KMS-11 (cell line): ENCODE measurements at regions not wholly inside any gene's neighbourhood (a gene's known extent, or its start where the extent isn't known, plus 50 kb on each side); places are given as distances from the start of the nearest gene placed in this dataset.

Experiments
- H2AFZ ChIP-seq: fragments of 200-600 bp; sonication (generic); 2 replicates; pipeline ENCODE4 v1.6.1; 2016; ENCODE audit warnings: antibody characterized with exemption, mixed run types, low read depth
- H3K27ac ChIP-seq: fragments of 200-600 bp; sonication (generic); 2 replicates; pipeline ENCODE4 v1.6.1; 2016; ENCODE audit warnings: mild to moderate bottlenecking, mixed run types
- H3K27me3 ChIP-seq: fragments of 200-600 bp; sonication (generic); 2 replicates; pipeline ENCODE4 v1.6.1; 2017; ENCODE audit warnings: mild to moderate bottlenecking, low read depth, mixed run types, moderate library complexity; ENCODE audit not compliant: insufficient read depth
- H3K36me3 ChIP-seq: fragments of 200-600 bp; sonication (generic); 2 replicates; pipeline ENCODE4 v1.6.1; 2017; ENCODE audit warnings: mild to moderate bottlenecking, mixed run types; ENCODE audit not compliant: insufficient read depth
- H3K4me1 ChIP-seq: fragments of 200-600 bp; sonication (generic); 2 replicates; pipeline ENCODE4 v1.6.1; 2016; ENCODE audit warnings: mild to moderate bottlenecking, low read depth, mixed run types; ENCODE audit not compliant: poor library complexity, severe bottlenecking
- H3K4me2 ChIP-seq: fragments of 200-600 bp; sonication (generic); 2 replicates; pipeline ENCODE4 v1.7.0; 2016; ENCODE audit warnings: mild to moderate bottlenecking, mixed run types
- H3K4me3 ChIP-seq: fragments of 200-600 bp; sonication (generic); IDR thresholded peaks from 2 replicates; pipeline ENCODE4 v1.6.1; 2017; ENCODE audit warnings: low read depth, low read length, mixed read lengths; ENCODE audit not compliant: insufficient read depth
- H3K79me2 ChIP-seq: fragments of 200-600 bp; sonication (generic); 2 replicates; pipeline ENCODE4 v1.6.1; 2016; ENCODE audit warnings: low read depth, mixed run types; ENCODE audit not compliant: insufficient read depth
- H3K9ac ChIP-seq: fragments of 200-600 bp; sonication (generic); 2 replicates; pipeline ENCODE4 v1.6.1; 2016; ENCODE audit warnings: mild to moderate bottlenecking, mixed run types
- H4K20me1 ChIP-seq: fragments of 200-600 bp; sonication (generic); 2 replicates; pipeline ENCODE4 v1.6.1; 2016; ENCODE audit warnings: mild to moderate bottlenecking, mixed run types; ENCODE audit not compliant: insufficient read depth
- TF ChIP-seq, protein P1 (sequence below): fragments of 200-600 bp; sonication (generic); conservative IDR thresholded peaks from 2 replicates; pipeline ENCODE4 v1.6.1; 2017; ENCODE audit warnings: low read depth, mild to moderate bottlenecking, antibody characterized with exemption, low read length, moderate library complexity, mixed read lengths

DNA sequence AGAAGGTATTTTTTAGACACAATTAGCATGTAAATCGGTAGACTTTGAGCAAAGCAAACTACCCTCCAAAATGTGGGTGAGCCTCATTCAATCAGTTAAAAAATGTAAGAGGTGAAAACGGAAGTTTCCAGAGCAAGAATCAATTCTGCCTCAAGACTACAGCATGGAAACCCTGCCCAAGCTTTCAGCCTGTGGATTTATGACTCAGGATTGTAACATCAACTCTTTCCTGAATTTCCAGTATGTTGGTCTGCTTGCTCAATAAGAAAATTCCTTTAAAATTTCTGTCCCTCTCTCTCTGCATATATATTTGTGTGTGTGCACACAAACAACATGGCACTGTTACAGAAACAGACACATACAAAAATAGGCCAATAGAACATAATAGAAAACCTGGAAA is 228.6 kb upstream of the DOK6 start:
- no peak overlapping the region for H3K27ac ChIP-seq
- H3K79me2 ChIP-seq, result no peaks in the 10 kb centered on the region
- no peaks in the 10 kb centered on the region for H3K27me3 ChIP-seq
- TF ChIP-seq, protein P1, sequence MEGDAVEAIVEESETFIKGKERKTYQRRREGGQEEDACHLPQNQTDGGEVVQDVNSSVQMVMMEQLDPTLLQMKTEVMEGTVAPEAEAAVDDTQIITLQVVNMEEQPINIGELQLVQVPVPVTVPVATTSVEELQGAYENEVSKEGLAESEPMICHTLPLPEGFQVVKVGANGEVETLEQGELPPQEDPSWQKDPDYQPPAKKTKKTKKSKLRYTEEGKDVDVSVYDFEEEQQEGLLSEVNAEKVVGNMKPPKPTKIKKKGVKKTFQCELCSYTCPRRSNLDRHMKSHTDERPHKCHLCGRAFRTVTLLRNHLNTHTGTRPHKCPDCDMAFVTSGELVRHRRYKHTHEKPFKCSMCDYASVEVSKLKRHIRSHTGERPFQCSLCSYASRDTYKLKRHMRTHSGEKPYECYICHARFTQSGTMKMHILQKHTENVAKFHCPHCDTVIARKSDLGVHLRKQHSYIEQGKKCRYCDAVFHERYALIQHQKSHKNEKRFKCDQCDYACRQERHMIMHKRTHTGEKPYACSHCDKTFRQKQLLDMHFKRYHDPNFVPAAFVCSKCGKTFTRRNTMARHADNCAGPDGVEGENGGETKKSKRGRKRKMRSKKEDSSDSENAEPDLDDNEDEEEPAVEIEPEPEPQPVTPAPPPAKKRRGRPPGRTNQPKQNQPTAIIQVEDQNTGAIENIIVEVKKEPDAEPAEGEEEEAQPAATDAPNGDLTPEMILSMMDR, result no peak
- peaks cover 8% of the 10 kb centered on the region for H3K4me1 ChIP-seq
- H3K36me3 ChIP-seq, result no peaks in the 10 kb centered on the region
- H3K4me2 ChIP-seq, result no peak overlapping the region
- no peak overlapping the region for H3K9ac ChIP-seq
- no peaks in the 10 kb centered on the region for H4K20me1 ChIP-seq
- H2AFZ ChIP-seq, result no peak overlapping the region
- H3K4me3 ChIP-seq, result no peak overlapping the region

DNA sequence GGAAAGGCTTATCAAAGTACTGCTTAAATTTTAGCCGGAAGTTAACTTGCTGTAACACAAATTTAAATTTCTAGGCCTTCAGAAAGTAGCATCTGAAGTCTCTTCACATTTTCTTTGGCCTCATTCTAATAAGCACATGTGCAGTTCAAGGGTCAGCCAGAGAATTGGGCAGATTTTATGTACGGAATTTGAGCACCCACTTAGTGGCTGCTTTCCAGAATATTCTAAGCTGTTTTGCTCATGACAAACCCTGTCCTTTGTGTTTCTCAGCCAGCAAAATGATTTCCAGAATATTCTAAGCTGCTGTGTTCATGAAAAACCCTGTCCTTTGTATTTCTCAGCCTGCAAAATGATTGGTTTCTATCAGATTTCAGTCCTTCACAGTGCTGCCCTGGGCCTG is 225.0 kb upstream of the DOK6 start:
- TF ChIP-seq, protein P1, result no peak
- no peak overlapping the region for H2AFZ ChIP-seq
- no peak overlapping the region for H3K4me2 ChIP-seq
- H3K9ac ChIP-seq, result no peak overlapping the region
- no peak overlapping the region for H3K27ac ChIP-seq
- no peaks in the 10 kb centered on the region for H3K79me2 ChIP-seq
- no peak overlapping the region for H3K4me3 ChIP-seq
- peaks cover 8% of the 10 kb centered on the region for H3K4me1 ChIP-seq
- no peaks in the 10 kb centered on the region for H3K27me3 ChIP-seq
- no peaks in the 10 kb centered on the region for H4K20me1 ChIP-seq
- no peaks in the 10 kb centered on the region for H3K36me3 ChIP-seq

DNA sequence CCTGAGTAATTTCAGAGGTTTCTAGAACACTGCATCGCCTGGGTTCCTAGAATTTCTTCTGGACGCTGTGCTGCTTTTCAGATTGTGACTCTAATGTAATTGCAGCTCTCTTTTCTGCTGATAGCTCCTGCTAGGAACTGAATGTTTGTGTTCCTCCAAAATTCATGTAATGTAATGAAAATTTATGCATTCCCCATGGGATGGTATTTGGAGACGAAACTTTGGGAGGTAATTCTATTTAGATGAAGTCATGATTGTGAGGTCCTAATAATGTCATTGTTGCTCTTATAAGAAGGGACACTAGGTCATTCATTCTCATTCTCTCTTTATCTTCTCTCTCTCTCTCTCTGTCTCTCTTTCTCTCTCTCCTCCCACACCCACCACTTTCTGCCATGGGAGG is 223.9 kb upstream of the DOK6 start:
- Histone ChIP-seq H3K27me3 (no peaks in the 10 kb centered on the region), H4K20me1 (no peaks in the 10 kb centered on the region), H3K27ac (no peak overlapping the region), H3K4me3 (no peak overlapping the region), H2AFZ (no peak overlapping the region), H3K79me2 (no peaks in the 10 kb centered on the region), H3K36me3 (no peaks in the 10 kb centered on the region), H3K4me2 (no peak overlapping the region), H3K4me1 (peaks cover 8% of the 10 kb centered on the region), H3K9ac (no peak overlapping the region)
- TF ChIP-seq, protein P1, result no peak

DNA sequence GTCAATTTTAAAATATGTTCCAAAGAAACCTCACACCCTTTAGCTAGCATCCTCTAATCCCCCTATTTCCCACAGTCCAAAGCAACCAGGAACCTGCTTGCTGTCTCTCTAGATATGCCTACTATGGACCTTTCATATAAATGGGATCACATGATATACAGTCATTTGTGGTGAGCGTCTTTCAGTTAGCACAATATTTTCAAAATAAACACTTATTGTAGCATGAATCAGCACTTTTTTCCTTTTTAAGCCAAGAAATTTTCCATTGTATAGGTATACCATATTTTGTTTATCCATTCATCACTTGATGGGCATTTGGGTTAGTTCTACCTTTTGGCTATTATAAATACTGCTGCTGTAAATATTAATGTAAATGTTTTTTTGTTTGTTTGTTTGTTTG is 223.0 kb upstream of the DOK6 start:
- H3K9ac ChIP-seq, result no peak overlapping the region
- no peak overlapping the region for H2AFZ ChIP-seq
- TF ChIP-seq, protein P1, result no peak
- H3K4me3 ChIP-seq, result no peak overlapping the region
- peaks cover 5% of the 10 kb centered on the region for H3K4me1 ChIP-seq
- H3K27me3 ChIP-seq, result no peaks in the 10 kb centered on the region
- no peaks in the 10 kb centered on the region for H4K20me1 ChIP-seq
- no peak overlapping the region for H3K27ac ChIP-seq
- H3K4me2 ChIP-seq, result no peak overlapping the region
- H3K79me2 ChIP-seq, result no peaks in the 10 kb centered on the region
- H3K36me3 ChIP-seq, result no peaks in the 10 kb centered on the region

DNA sequence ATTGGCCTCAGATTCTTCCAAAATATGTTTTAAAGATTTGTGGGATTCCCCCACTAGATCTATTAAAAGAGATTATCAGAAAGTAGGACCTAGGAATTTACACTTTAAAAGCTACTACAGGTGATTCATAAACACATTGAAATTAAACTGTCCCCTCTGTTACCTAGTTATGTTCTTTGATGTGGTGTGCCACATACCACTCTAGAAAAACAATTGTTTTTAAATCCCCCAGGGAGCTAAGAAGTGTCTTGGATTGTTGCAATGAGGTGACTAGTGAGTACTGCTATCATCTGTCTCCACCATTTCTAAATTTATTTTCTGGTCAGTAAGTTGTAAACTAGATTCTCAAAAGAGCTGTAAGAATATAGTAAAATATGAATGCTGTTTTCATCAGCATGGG is 214.5 kb upstream of the DOK6 start:
- no peak overlapping the region for H3K27ac ChIP-seq
- no peak overlapping the region for H3K9ac ChIP-seq
- H2AFZ ChIP-seq, result no peak overlapping the region
- no peak overlapping the region for H3K4me2 ChIP-seq
- no peaks in the 10 kb centered on the region for H3K79me2 ChIP-seq
- H3K4me1 ChIP-seq, result no peaks in the 10 kb centered on the region
- no peaks in the 10 kb centered on the region for H3K36me3 ChIP-seq
- H3K4me3 ChIP-seq, result no peak overlapping the region
- no peaks in the 10 kb centered on the region for H4K20me1 ChIP-seq
- TF ChIP-seq, protein P1, result no peak
- no peaks in the 10 kb centered on the region for H3K27me3 ChIP-seq
